OCI-LY7 (cell line): ENCODE measurements at regions not wholly inside any gene's neighbourhood (a gene's known extent, or its start where the extent isn't known, plus 50 kb on each side); places are given as distances from the start of the nearest gene placed in this dataset.

ENCODE experiments used
- EZH2phosphoT487 ChIP-seq: fragments of 200-600 bp; sonication (generic); IDR thresholded peaks from 2 replicates; pipeline ENCODE4 v1.6.1; 2018; ENCODE audit warnings: low read depth, borderline replicate concordance, mild to moderate bottlenecking, mixed run types, antibody characterized with exemption, low read length, moderate library complexity, mixed read lengths
- TF ChIP-seq, protein P1 (sequence below): fragments of 200-600 bp; sonication (generic); conservative IDR thresholded peaks from 2 replicates; pipeline ENCODE4 v1.5.1; 2014; ENCODE audit warnings: mild to moderate bottlenecking, antibody characterized with exemption, low read length, moderate library complexity, mixed read lengths

DNA sequence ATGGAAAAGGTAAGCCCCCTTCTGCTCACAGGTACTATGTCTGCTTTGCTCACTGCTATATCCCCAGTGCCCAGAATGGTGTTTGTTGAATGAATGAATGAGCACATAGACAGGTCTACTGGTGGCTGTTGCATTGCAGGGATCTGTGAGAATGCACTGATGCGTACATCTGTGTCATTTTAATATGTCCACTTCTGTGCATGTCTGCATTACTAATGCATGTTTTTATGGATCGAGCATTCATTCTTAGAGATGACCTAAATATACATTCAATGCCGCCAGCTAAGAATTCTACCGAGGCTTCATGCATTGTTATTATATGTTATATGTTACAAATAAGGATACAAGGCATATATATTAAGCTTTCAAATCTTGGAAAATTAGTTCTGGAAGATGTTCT, 73.8 kb downstream of the SPRING1 start:
- no peak for TF ChIP-seq EZH2phosphoT487
- TF ChIP-seq, protein P1, sequence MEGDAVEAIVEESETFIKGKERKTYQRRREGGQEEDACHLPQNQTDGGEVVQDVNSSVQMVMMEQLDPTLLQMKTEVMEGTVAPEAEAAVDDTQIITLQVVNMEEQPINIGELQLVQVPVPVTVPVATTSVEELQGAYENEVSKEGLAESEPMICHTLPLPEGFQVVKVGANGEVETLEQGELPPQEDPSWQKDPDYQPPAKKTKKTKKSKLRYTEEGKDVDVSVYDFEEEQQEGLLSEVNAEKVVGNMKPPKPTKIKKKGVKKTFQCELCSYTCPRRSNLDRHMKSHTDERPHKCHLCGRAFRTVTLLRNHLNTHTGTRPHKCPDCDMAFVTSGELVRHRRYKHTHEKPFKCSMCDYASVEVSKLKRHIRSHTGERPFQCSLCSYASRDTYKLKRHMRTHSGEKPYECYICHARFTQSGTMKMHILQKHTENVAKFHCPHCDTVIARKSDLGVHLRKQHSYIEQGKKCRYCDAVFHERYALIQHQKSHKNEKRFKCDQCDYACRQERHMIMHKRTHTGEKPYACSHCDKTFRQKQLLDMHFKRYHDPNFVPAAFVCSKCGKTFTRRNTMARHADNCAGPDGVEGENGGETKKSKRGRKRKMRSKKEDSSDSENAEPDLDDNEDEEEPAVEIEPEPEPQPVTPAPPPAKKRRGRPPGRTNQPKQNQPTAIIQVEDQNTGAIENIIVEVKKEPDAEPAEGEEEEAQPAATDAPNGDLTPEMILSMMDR, result no peak
